ENCODE measurements at regions not wholly inside any gene's neighbourhood (a gene's known extent, or its start where the extent isn't known, plus 50 kb on each side); places are given as distances from the start of the nearest gene placed in this dataset.

DNA sequence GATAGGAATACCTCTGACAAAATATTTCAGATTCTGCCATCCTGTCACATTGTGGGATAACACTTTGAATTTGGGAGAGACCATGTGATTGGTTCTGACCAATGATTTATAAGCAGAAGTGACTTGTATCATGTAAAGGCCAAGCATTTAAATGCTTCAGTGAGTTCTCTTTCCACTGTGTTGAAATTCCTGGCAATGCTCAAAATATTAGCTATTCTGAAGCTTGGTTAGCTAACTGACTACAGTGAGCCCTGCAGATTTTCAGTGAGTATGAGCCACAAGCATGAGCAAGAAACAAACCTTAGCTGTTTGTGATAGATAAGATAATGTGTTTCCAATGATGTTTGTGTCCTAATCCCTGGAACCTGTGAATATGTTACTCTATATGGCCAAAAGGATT, 562.8 kb upstream of the AADAT start:
- DNase-seq (ENCODE audit: extremely low read depth, low read depth): no peak
- TF ChIP-seq, protein P1, sequence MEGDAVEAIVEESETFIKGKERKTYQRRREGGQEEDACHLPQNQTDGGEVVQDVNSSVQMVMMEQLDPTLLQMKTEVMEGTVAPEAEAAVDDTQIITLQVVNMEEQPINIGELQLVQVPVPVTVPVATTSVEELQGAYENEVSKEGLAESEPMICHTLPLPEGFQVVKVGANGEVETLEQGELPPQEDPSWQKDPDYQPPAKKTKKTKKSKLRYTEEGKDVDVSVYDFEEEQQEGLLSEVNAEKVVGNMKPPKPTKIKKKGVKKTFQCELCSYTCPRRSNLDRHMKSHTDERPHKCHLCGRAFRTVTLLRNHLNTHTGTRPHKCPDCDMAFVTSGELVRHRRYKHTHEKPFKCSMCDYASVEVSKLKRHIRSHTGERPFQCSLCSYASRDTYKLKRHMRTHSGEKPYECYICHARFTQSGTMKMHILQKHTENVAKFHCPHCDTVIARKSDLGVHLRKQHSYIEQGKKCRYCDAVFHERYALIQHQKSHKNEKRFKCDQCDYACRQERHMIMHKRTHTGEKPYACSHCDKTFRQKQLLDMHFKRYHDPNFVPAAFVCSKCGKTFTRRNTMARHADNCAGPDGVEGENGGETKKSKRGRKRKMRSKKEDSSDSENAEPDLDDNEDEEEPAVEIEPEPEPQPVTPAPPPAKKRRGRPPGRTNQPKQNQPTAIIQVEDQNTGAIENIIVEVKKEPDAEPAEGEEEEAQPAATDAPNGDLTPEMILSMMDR (IDR thresholded peaks at IDR 0.05; ENCODE audit: low read depth, low read length): no peak

DNA sequence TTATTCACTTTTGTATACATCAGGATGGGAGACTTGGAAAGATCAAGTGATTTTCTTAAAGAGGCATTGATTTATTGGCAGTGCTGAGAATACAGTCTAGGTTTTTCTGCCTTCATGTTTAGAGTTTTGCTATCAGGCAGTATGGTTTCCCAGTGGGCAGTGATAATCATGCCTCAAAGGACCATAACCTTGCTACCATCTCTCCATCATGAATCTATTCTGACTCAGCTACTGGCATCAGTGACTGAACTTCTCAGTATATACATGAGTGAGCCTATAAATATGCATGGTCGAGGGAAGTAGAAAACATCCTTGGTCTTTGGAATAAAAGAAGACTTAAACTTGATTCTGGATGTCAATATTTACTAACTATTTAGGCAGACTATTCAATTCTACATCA, 562.0 kb upstream of the AADAT start:
- TF ChIP-seq, protein P1 (IDR thresholded peaks at IDR 0.05; ENCODE audit: low read depth, low read length): no peak
- DNase-seq (ENCODE audit: extremely low read depth, low read depth): no peak

DNA sequence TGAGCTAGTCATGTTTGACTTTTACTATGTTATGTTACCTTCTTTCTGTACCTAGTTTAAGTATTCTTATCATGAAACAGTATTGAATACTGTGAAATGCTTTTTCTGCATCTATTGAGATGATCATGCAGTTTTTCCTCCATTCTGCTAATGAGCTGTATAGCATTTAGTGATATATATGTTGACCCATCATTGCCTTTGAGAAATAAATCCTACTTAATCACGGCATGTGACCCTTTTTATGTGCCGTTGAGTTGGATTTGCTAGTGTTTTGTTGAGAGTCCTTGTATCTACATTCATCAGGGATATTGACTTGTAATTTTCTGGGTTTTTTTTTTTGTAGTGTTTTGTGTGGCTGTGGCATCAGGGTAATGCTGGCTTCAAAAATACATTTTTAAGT, 537.7 kb upstream of the AADAT start:
- no peak for DNase-seq (ENCODE audit: extremely low read depth, low read depth)
- TF ChIP-seq, protein P1 (IDR thresholded peaks at IDR 0.05; ENCODE audit: low read depth, low read length): no peak

DNA sequence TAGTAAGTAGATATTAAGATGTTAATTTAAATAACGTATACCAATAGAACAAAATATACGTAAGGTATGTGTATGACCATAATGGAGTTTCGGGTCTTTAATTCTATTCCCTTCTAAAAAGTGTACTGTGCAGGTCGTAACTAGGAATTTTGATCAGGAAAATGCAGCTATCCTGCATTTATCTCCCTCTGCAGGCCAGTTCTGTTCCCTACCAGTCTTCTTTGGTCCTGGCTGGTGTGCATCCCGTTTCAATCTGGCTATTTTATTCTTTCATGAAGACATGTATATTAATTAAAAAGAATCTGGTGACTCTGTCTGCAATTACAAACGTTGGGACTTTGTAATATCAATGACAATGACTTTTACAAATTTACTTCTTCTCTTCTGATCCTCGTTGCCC, 534.1 kb upstream of the AADAT start:
- DNase-seq (ENCODE audit: extremely low read depth, low read depth): no peak
- TF ChIP-seq, protein P1 (IDR thresholded peaks at IDR 0.05; ENCODE audit: low read depth, low read length): no peak

DNA sequence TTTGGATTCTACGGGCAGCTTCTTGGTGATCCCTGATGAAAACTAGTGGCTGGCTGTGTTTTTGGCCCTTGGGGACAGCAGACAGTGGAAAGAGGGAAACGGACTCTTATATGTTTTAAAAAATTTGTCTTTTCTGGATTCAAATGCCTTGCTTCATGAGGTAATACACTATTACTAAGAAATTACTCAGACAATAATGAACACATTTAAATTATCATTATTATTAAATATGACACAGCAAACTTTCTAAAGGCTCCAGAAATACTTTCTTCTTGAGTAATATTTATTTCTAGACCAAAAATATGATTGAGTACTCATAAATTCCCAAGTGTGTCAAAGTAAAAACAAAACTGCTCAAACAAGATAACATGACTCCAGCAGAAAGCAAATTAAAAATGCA, 520.7 kb upstream of the AADAT start:
- no peak for DNase-seq (ENCODE audit: extremely low read depth, low read depth)
- TF ChIP-seq, protein P1 (IDR thresholded peaks at IDR 0.05; ENCODE audit: low read depth, low read length): no peak

DNA sequence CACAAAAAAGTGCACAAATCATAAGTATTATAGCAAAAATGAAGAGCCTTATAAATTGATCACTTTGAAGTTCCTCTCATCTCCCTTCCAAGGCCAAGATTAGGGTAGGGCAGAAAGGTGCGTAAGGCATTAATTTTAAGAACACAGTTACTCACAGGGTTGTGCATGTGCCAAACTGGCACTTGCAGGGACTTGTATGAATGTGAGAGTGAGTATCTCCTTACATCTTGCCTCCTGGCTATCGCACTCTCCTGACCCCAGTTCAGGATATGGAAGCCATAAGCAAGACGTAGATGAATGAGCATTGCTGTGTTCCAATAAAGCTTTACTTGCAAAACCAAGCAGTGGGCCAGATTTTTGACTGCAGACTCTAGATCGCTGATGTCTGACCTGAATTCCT, 510.1 kb upstream of the AADAT start:
- TF ChIP-seq, protein P1 (IDR thresholded peaks at IDR 0.05; ENCODE audit: low read depth, low read length): no peak
- DNase-seq (ENCODE audit: extremely low read depth, low read depth): no peak

DNA sequence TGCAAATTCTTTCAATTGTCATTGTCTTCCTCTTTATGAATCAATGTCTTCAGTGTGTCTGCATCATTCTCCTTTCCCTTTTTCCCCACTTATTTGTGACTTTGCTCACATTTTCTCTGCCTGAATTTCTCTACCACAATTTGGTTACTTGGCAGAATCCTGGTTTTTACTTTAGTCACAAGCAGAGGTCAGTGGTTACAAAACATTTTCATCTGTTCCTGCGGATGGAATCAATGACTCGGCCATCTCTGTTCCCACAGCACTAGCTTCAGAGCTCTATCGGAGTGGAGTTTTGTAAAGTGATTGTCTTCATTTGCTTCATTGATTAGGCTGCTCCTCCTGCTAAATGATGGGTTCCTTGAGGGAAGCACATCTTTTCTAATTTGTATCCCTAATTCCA, 501.3 kb upstream of the AADAT start:
- DNase-seq (ENCODE audit: extremely low read depth, low read depth): no peak
- TF ChIP-seq, protein P1 (IDR thresholded peaks at IDR 0.05; ENCODE audit: low read depth, low read length): no peak

Data from AG09319 (cell line).